ENCODE measurements at regions not wholly inside any gene's neighbourhood (a gene's known extent, or its start where the extent isn't known, plus 50 kb on each side); places are given as distances from the start of the nearest gene placed in this dataset.

DNA sequence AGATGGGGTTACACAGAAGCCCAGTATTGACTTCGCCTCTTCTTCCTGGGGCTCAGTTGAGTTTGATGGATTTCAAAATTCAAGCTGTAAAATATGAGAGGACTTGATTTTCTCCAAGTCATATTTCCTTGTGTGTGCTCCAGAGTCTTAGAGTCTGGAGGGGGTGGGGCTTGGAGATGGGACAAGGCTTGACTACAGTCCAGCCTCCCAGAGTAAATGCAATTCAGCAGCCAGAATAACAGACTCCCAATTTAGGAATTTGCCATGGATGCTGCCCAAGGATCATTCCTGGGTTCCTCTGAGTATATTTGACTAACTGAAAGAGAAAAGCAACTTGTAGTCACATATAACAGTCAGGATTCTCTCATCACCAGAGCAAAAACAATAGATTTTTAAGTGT is 53.7 kb upstream of the RBPJ start:
- H3K4me1 ChIP-seq (ENCODE audit: control insufficient read depth in 4 of 4, insufficient read depth in 4 of 4, low read length in 3 of 4), result no peaks in the 10 kb centered on the region
- WGBS, result 94% methylated on average over 1 of the region's 1 CpG
- no peak for TF ChIP-seq CTCF (IDR thresholded peaks at IDR 0.05; ENCODE audit: low read depth, low read length, missing input control)
- TF ChIP-seq GABPA (IDR thresholded peaks at IDR 0.05 in 1 of 2, conservative IDR thresholded peaks at IDR 0.05 in 1 of 2), result no peak
- no peak for TF ChIP-seq RAD21 (IDR thresholded peaks at IDR 0.05)
- no peak for TF ChIP-seq YY1 (IDR thresholded peaks at IDR 0.05)
- no peak for TF ChIP-seq ZBTB33 (IDR thresholded peaks at IDR 0.05)
- TF ChIP-seq JUND (IDR thresholded peaks at IDR 0.05), result no peak
- TF ChIP-seq FOXA2 (IDR thresholded peaks at IDR 0.05), result no peak
- TF ChIP-seq HNF4G (IDR thresholded peaks at IDR 0.05), result no peak
- H3K27me3 ChIP-seq (ENCODE audit: control insufficient read depth in 4 of 4, insufficient read depth in 4 of 4, low read length in 3 of 4), result peaks cover 0 to 2% (median 0%) of the 10 kb centered on the region in 4 donors
- no peak overlapping the region for H3K27ac ChIP-seq (ENCODE audit: low read depth in 1 of 2, low read length in 2 of 2)
- no peak overlapping the region for H3K9ac ChIP-seq (ENCODE audit: low read depth in 1 of 2, low read length in 2 of 2)
- H3K9me3 ChIP-seq (ENCODE audit: control insufficient read depth in 4 of 4, low read length in 3 of 4), result no peaks in the 10 kb centered on the region
- no peaks in the 10 kb centered on the region for H3K36me3 ChIP-seq (ENCODE audit: control insufficient read depth in 4 of 4, insufficient read depth in 3 of 4, low read depth in 1 of 4, low read length in 3 of 4)
- no peak for DNase-seq (ENCODE audit: low spot score)
- no peak overlapping the region for H3K4me3 ChIP-seq (ENCODE audit: low read depth in 1 of 3, low read length in 3 of 3)

DNA sequence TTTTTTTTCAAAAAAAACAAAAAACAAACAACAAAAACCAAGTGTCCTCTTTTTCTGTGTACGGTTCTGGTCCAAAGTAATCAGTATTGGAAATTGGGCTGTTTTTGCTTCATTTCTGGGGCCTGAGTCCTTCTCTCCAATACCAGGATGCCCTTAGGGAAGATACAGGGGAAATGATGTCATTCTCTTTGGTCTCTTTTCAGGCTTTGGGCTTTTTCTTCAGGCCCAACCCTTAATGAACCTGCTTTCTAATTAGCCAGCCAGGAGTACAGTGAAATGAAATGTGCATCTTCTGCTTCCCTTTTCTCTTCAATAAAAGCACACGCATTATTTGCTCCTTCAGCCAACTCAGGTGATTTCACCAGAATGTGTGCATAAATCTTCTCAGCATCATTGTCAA is 52.6 kb upstream of the RBPJ start:
- TF ChIP-seq HNF4A (conservative IDR thresholded peaks at IDR 0.05) (no peak), CTCF (IDR thresholded peaks at IDR 0.05; ENCODE audit: low read depth, low read length, missing input control) (no peak), SP1 (IDR thresholded peaks at IDR 0.05) (no peak), NR2F2 (IDR thresholded peaks at IDR 0.05) (no peak), FOXA2 (IDR thresholded peaks at IDR 0.05) (no peak), HNF4G (IDR thresholded peaks at IDR 0.05) (no peak), YY1 (IDR thresholded peaks at IDR 0.05) (no peak), GABPA (IDR thresholded peaks at IDR 0.05 in 1 of 2, conservative IDR thresholded peaks at IDR 0.05 in 1 of 2) (no peak), TAF1 (conservative IDR thresholded peaks at IDR 0.05) (no peak)
- TF ChIP-seq, protein P1, sequence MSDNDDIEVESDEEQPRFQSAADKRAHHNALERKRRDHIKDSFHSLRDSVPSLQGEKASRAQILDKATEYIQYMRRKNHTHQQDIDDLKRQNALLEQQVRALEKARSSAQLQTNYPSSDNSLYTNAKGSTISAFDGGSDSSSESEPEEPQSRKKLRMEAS (IDR thresholded peaks at IDR 0.05), result no peak
- Histone ChIP-seq H3K9ac (ENCODE audit: low read depth in 1 of 2, low read length in 2 of 2) (no peak overlapping the region), H3K9me3 (ENCODE audit: control insufficient read depth in 4 of 4, low read length in 3 of 4) (no peaks in the 10 kb centered on the region), H3K27me3 (ENCODE audit: control insufficient read depth in 4 of 4, insufficient read depth in 4 of 4, low read length in 3 of 4) (peaks cover 0 to 2% (median 0%) of the 10 kb centered on the region in 4 donors), H3K4me3 (ENCODE audit: low read depth in 1 of 3, low read length in 3 of 3) (no peak overlapping the region), H3K27ac (ENCODE audit: low read depth in 1 of 2, low read length in 2 of 2) (no peak overlapping the region), H3K36me3 (ENCODE audit: control insufficient read depth in 4 of 4, insufficient read depth in 3 of 4, low read depth in 1 of 4, low read length in 3 of 4) (no peaks in the 10 kb centered on the region), H3K4me1 (ENCODE audit: control insufficient read depth in 4 of 4, insufficient read depth in 4 of 4, low read length in 3 of 4) (no peaks in the 10 kb centered on the region)
- WGBS, result 89% methylated on average over 2 of the region's 2 CpGs
- no peak for DNase-seq (ENCODE audit: low spot score)

Measured in liver (tissue), 8 donors.